ENCODE measurements at regions not wholly inside any gene's neighbourhood (a gene's known extent, or its start where the extent isn't known, plus 50 kb on each side); places are given as distances from the start of the nearest gene placed in this dataset.

- Histone ChIP-seq H3K4me2 (ENCODE audit: low read length) (no peak overlapping the region), H3K4me3 (ENCODE audit: low read length) (no peak overlapping the region), H3K27me3 (ENCODE audit: control insufficient read depth, low read length) (no peaks in the 10 kb centered on the region), H3K4me1 (ENCODE audit: control insufficient read depth, low read length) (no peaks in the 10 kb centered on the region), H3K9me3 (ENCODE audit: control insufficient read depth, insufficient read depth, low read length) (no peaks in the 10 kb centered on the region), H3K27ac (ENCODE audit: low read depth, low read length) (no peak overlapping the region), H4K20me1 (ENCODE audit: control insufficient read depth, insufficient read depth, low read depth, low read length) (no peaks in the 10 kb centered on the region), H3K79me2 (ENCODE audit: control insufficient read depth, low read length) (no peaks in the 10 kb centered on the region), H3K36me3 (ENCODE audit: control insufficient read depth, low read length) (no peaks in the 10 kb centered on the region), H3F3A (ENCODE audit: control insufficient read depth, insufficient read depth) (no peaks in the 10 kb centered on the region), H3K9me2 (replicated peaks; ENCODE audit: control insufficient read depth, low read length) (no peaks in the 10 kb centered on the region)
- TF ChIP-seq CTCF (IDR thresholded peaks at IDR 0.05; ENCODE audit: low read depth, low read length, poor library complexity, severe bottlenecking) (no peak), EZH2phosphoT487 (IDR thresholded peaks at IDR 0.05; ENCODE audit: borderline replicate concordance, low read length) (no peak)
These were observed 120.3 kb downstream of the PROX1 start for GRCh38 chr1:214108097-214108446.

- Histone ChIP-seq H3K9me3 (ENCODE audit: control insufficient read depth, insufficient read depth, low read length) (no peaks in the 10 kb centered on the region), H3K36me3 (ENCODE audit: control insufficient read depth, low read length) (no peaks in the 10 kb centered on the region), H3K9me2 (replicated peaks; ENCODE audit: control insufficient read depth, low read length) (no peaks in the 10 kb centered on the region), H3K27ac (ENCODE audit: low read depth, low read length) (no peak overlapping the region), H4K20me1 (ENCODE audit: control insufficient read depth, insufficient read depth, low read depth, low read length) (no peaks in the 10 kb centered on the region), H3K27me3 (ENCODE audit: control insufficient read depth, low read length) (no peaks in the 10 kb centered on the region), H3K4me3 (ENCODE audit: low read length) (no peak overlapping the region), H3K4me2 (ENCODE audit: low read length) (no peak overlapping the region), H3F3A (ENCODE audit: control insufficient read depth, insufficient read depth) (no peaks in the 10 kb centered on the region), H3K79me2 (ENCODE audit: control insufficient read depth, low read length) (no peaks in the 10 kb centered on the region), H3K4me1 (ENCODE audit: control insufficient read depth, low read length) (no peaks in the 10 kb centered on the region)
- no peak for TF ChIP-seq EZH2phosphoT487 (IDR thresholded peaks at IDR 0.05; ENCODE audit: borderline replicate concordance, low read length)
- TF ChIP-seq CTCF (IDR thresholded peaks at IDR 0.05; ENCODE audit: low read depth, low read length, poor library complexity, severe bottlenecking) = no peak
These were observed 124.0 kb downstream of the PROX1 start for GRCh38 chr1:214111796-214112195.

- no peaks in the 10 kb centered on the region for H3K79me2 ChIP-seq (ENCODE audit: control insufficient read depth, low read length)
- no peaks in the 10 kb centered on the region for H3K9me2 ChIP-seq (replicated peaks; ENCODE audit: control insufficient read depth, low read length)
- H3K4me2 ChIP-seq (ENCODE audit: low read length) = no peak overlapping the region
- H3K27me3 ChIP-seq (ENCODE audit: control insufficient read depth, low read length) = no peaks in the 10 kb centered on the region
- TF ChIP-seq EZH2phosphoT487 (IDR thresholded peaks at IDR 0.05; ENCODE audit: borderline replicate concordance, low read length) (no peak), CTCF (IDR thresholded peaks at IDR 0.05; ENCODE audit: low read depth, low read length, poor library complexity, severe bottlenecking) (no peak)
- no peaks in the 10 kb centered on the region for H3K4me1 ChIP-seq (ENCODE audit: control insufficient read depth, low read length)
- H3F3A ChIP-seq (ENCODE audit: control insufficient read depth, insufficient read depth) = no peaks in the 10 kb centered on the region
- no peaks in the 10 kb centered on the region for H3K36me3 ChIP-seq (ENCODE audit: control insufficient read depth, low read length)
- no peak overlapping the region for H3K27ac ChIP-seq (ENCODE audit: low read depth, low read length)
- H3K9me3 ChIP-seq (ENCODE audit: control insufficient read depth, insufficient read depth, low read length) = no peaks in the 10 kb centered on the region
- H3K4me3 ChIP-seq (ENCODE audit: low read length) = no peak overlapping the region
- no peaks in the 10 kb centered on the region for H4K20me1 ChIP-seq (ENCODE audit: control insufficient read depth, insufficient read depth, low read depth, low read length)
These were observed 128.5 kb downstream of the PROX1 start for GRCh38 chr1:214116258-214116657.

- Histone ChIP-seq H3K79me2 (ENCODE audit: control insufficient read depth, low read length) (no peaks in the 10 kb centered on the region), H3K9me2 (replicated peaks; ENCODE audit: control insufficient read depth, low read length) (no peaks in the 10 kb centered on the region), H3K9me3 (ENCODE audit: control insufficient read depth, insufficient read depth, low read length) (no peaks in the 10 kb centered on the region), H3K36me3 (ENCODE audit: control insufficient read depth, low read length) (no peaks in the 10 kb centered on the region), H3K27ac (ENCODE audit: low read depth, low read length) (no peak overlapping the region), H3K27me3 (ENCODE audit: control insufficient read depth, low read length) (no peaks in the 10 kb centered on the region), H4K20me1 (ENCODE audit: control insufficient read depth, insufficient read depth, low read depth, low read length) (no peaks in the 10 kb centered on the region), H3K4me1 (ENCODE audit: control insufficient read depth, low read length) (no peaks in the 10 kb centered on the region), H3K4me2 (ENCODE audit: low read length) (no peak overlapping the region), H3K4me3 (ENCODE audit: low read length) (no peak overlapping the region), H3F3A (ENCODE audit: control insufficient read depth, insufficient read depth) (no peaks in the 10 kb centered on the region)
- no peak for TF ChIP-seq CTCF (IDR thresholded peaks at IDR 0.05; ENCODE audit: low read depth, low read length, poor library complexity, severe bottlenecking)
- no peak for TF ChIP-seq EZH2phosphoT487 (IDR thresholded peaks at IDR 0.05; ENCODE audit: borderline replicate concordance, low read length)
These were observed 130.0 kb downstream of the PROX1 start for GRCh38 chr1:214117780-214118179.

All from DOHH2 (cell line).